Spleen (tissue), 11 donors: ENCODE measurements at regions not wholly inside any gene's neighbourhood (a gene's known extent, or its start where the extent isn't known, plus 50 kb on each side); places are given as distances from the start of the nearest gene placed in this dataset.

Source experiments
- DNase-seq: peaks from one replicate; pipeline ENCODE4 v3.0.0-alpha.2; 2020
- H3K27ac ChIP-seq, 8 donors: fragments of 200-600 bp; sonication (generic) in 7 of 8; 1 replicate in 4 of 8; 2 replicates in 4 of 8; pipeline versions ENCODE4 v1.5.0 to v1.8.0; 2016 to 2021; ENCODE audit warnings: inconsistent platforms in 4 of 8, mild to moderate bottlenecking in 4 of 8, moderate library complexity in 1 of 8
- H3K27me3 ChIP-seq, 7 donors: fragments of 200-600 bp; sonication (generic) in 6 of 7; replicated peaks in 1 of 7; 1 replicate in 4 of 7; 2 replicates in 3 of 7; pipeline versions ENCODE4 v1.5.0 to v1.8.0; 2016 to 2021; ENCODE audit warnings: inconsistent platforms in 3 of 7, mild to moderate bottlenecking in 1 of 7
- H3K36me3 ChIP-seq, 6 donors: fragments of 200-600 bp; sonication (generic) in 5 of 6; 1 replicate in 4 of 6; 2 replicates in 2 of 6; pipeline versions ENCODE4 v1.5.0 to v1.8.0; 2016 to 2021; ENCODE audit warnings: inconsistent platforms in 2 of 6
- H3K4me1 ChIP-seq, 6 donors: fragments of 200-600 bp; sonication (generic) in 5 of 6; 1 replicate in 3 of 6; 2 replicates in 3 of 6; pipeline versions ENCODE4 v1.5.0 to v1.8.0; 2016 to 2021; ENCODE audit warnings: inconsistent platforms in 3 of 6
- H3K4me3 ChIP-seq, 8 donors: fragments of 200-600 bp; sonication (generic) in 7 of 8; 1 replicate in 4 of 8; 2 replicates in 4 of 8; pipeline versions ENCODE4 v1.5.0 to v1.8.0; 2016 to 2021; ENCODE audit warnings: inconsistent platforms in 4 of 8, mild to moderate bottlenecking in 4 of 8, moderate library complexity in 2 of 8
- H3K9me3 ChIP-seq, 8 donors: fragments of 200-600 bp; sonication (generic) in 7 of 8; 1 replicate in 4 of 8; 2 replicates in 4 of 8; pipeline versions ENCODE4 v1.5.0 to v1.8.0; 2016 to 2021; ENCODE audit warnings: inconsistent platforms in 4 of 8
- CTCF ChIP-seq, 11 experiments: fragments of 200-600 bp in 7 of 11; fragments of 450-650 bp in 4 of 11; sonication (generic) in 4 of 11; IDR thresholded peaks in 8 of 11; conservative IDR thresholded peaks in 3 of 11; 1 replicate in 7 of 11; 2 replicates in 4 of 11; pipeline versions ENCODE4 v1.4.0 to v1.8.0; 2016 to 2021; ENCODE audit warnings: antibody characterized with exemption in 11 of 11, inconsistent platforms in 4 of 11, mild to moderate bottlenecking in 1 of 11
- POLR2A ChIP-seq, 3 donors: fragments of 450-650 bp; IDR thresholded peaks; one replicate each; pipeline ENCODE4 v1.5.1; 2017; ENCODE audit warnings: antibody characterized with exemption in 3 of 3, mild to moderate bottlenecking in 1 of 3
- POLR2AphosphoS5 ChIP-seq, 3 donors: sonication (generic); formaldehyde crosslinking; IDR thresholded peaks; one replicate each; pipeline ENCODE4 v1.5.1; 2017; ENCODE audit warnings: antibody characterized with exemption in 3 of 3
- WGBS, 5 donors: extraction: QIAGEN DNeasy Blood & Tissue Kit in 3 of 5; methylation state at CpG; one replicate each; pipeline versions ENCODE4 v1.1.5 to v1.1.7; 2013 to 2018; 5-methylcytosine and 5-hydroxymethylcytosine counted together
- intact Hi-C: fragments of 100-400 bp; cut with DNase I; formaldehyde crosslinking; loops from one replicate; pipeline ENCODE4 v1.15.0; 2023; ENCODE audit warnings: low total_unique reads
- donor health status: healthy with polysubstance abuse.
- donor health status: DM: no; HTN: no; CAD: no; lungs with moderate emphysema.
- donor health status: DM: no; HTN: no; CAD: no.
- donor health status: Bipolar disorder and iron deficiency.
- donor health status: healthy.
- donor health status: DM: no; HTN: no; CAD: no.
- donor health status: DM: yes; HTN: yes; CAD: no.

- no peaks in the 10 kb centered on the region for H3K36me3 ChIP-seq
- no peaks in the 10 kb centered on the region for H3K4me1 ChIP-seq
- intact Hi-C loops, result no loop called here
- no peak overlapping the region for H3K4me3 ChIP-seq
- DNase-seq, result no peak
- TF ChIP-seq POLR2AphosphoS5 (IDR thresholded peaks at IDR 0.05) (no peak), POLR2A (IDR thresholded peaks at IDR 0.05) (no peak), CTCF (IDR thresholded peaks at IDR 0.05 in 8 of 11, conservative IDR thresholded peaks at IDR 0.05 in 3 of 11) (no peak)
- no peak overlapping the region for H3K27ac ChIP-seq
- H3K27me3 ChIP-seq, result no peaks in the 10 kb centered on the region
- H3K9me3 ChIP-seq, result peaks cover 0 to 10% (median 0%) of the 10 kb centered on the region in 8 donors
- WGBS, 5 donors, result 88 to 94% (median 92%) methylated on average over 7 of the region's 7 CpGs
These were observed 466.5 kb upstream of the CNTN4 start for GRCh38 chr3:1632128-1632527.

- no peaks in the 10 kb centered on the region for H3K9me3 ChIP-seq
- H3K36me3 ChIP-seq, result no peaks in the 10 kb centered on the region
- intact Hi-C loops, result no loop called here
- H3K4me3 ChIP-seq, result no peak overlapping the region
- no peaks in the 10 kb centered on the region for H3K4me1 ChIP-seq
- H3K27me3 ChIP-seq, result no peaks in the 10 kb centered on the region
- H3K27ac ChIP-seq, result no peak overlapping the region
- WGBS, 5 donors, result 53 to 77% (median 55%) methylated on average over 1 of the region's 1 CpG
- TF ChIP-seq POLR2A (IDR thresholded peaks at IDR 0.05) (no peak), POLR2AphosphoS5 (IDR thresholded peaks at IDR 0.05) (no peak), CTCF (IDR thresholded peaks at IDR 0.05 in 8 of 11, conservative IDR thresholded peaks at IDR 0.05 in 3 of 11) (no peak)
- DNase-seq, result no peak
These were observed 436.8 kb upstream of the CNTN4 start for GRCh38 chr3:1661839-1662238.

GRCh38 chr3:1664266-1664665 lies 434.4 kb upstream of the CNTN4 start:
- H3K4me3 ChIP-seq, result no peak overlapping the region
- WGBS, 5 donors, result 57 to 86% (median 73%) methylated on average over 1 of the region's 1 CpG
- TF ChIP-seq POLR2AphosphoS5 (IDR thresholded peaks at IDR 0.05) (no peak), CTCF (IDR thresholded peaks at IDR 0.05 in 8 of 11, conservative IDR thresholded peaks at IDR 0.05 in 3 of 11) (no peak), POLR2A (IDR thresholded peaks at IDR 0.05) (no peak)
- H3K4me1 ChIP-seq, result no peaks in the 10 kb centered on the region
- no peaks in the 10 kb centered on the region for H3K36me3 ChIP-seq
- H3K9me3 ChIP-seq, result no peaks in the 10 kb centered on the region
- no peaks in the 10 kb centered on the region for H3K27me3 ChIP-seq
- intact Hi-C loops, result no loop called here
- no peak for DNase-seq
- H3K27ac ChIP-seq, result no peak overlapping the region

GRCh38 chr3:1666865-1667264 lies 431.8 kb upstream of the CNTN4 start:
- no peaks in the 10 kb centered on the region for H3K4me1 ChIP-seq
- peaks cover 0 to 5% (median 0%) of the 10 kb centered on the region in 8 donors for H3K9me3 ChIP-seq
- no peaks in the 10 kb centered on the region for H3K27me3 ChIP-seq
- 92 to 100% (median 93%) methylated on average over 1 of the region's 1 CpG for WGBS, 5 donors
- H3K36me3 ChIP-seq, result no peaks in the 10 kb centered on the region
- DNase-seq, result no peak
- no peak overlapping the region for H3K4me3 ChIP-seq
- TF ChIP-seq CTCF (IDR thresholded peaks at IDR 0.05 in 8 of 11, conservative IDR thresholded peaks at IDR 0.05 in 3 of 11) (no peak), POLR2AphosphoS5 (IDR thresholded peaks at IDR 0.05) (no peak), POLR2A (IDR thresholded peaks at IDR 0.05) (no peak)
- intact Hi-C loops, result no loop called here
- no peak overlapping the region for H3K27ac ChIP-seq
